Omental fat pad (tissue), 3 donors: ENCODE measurements at regions not wholly inside any gene's neighbourhood (a gene's known extent, or its start where the extent isn't known, plus 50 kb on each side); places are given as distances from the start of the nearest gene placed in this dataset.
"Not testable (repeated sequence)": the region's sequence is repeated elsewhere in the genome, so short reads cannot be mapped to it uniquely, and the experiment has no call there.

ENCODE experiments used
- ATAC-seq: fragments of 150-250 bp; one replicate; pipeline ENCODE4 v1.9.1; 2016; ENCODE audit warnings: mild to moderate bottlenecking, moderate library complexity; ENCODE audit not compliant: low FRiP score
- DNase-seq: peaks from one replicate; pipeline ENCODE4 v3.0.0-alpha.2; 2019; ENCODE audit warnings: low spot score
- CTCF ChIP-seq, 3 donors: fragments of 450-650 bp; IDR thresholded peaks; one replicate each; pipeline ENCODE4 v1.5.1; 2016 to 2017; ENCODE audit warnings: antibody characterized with exemption in 3 of 3, mild to moderate bottlenecking in 3 of 3, moderate library complexity in 2 of 3

- TF ChIP-seq CTCF (IDR thresholded peaks at IDR 0.05): no peak
- DNase-seq (no peak), ATAC-seq (no peak)
These were observed 1722.2 kb upstream of the AGA start for GRCh38 chr4:179164267-179164999.

GRCh38 chr4:179165000-179165738 is 1722.9 kb upstream of the AGA start:
- no peak for DNase-seq
- no peak for ATAC-seq
- TF ChIP-seq CTCF (IDR thresholded peaks at IDR 0.05): no peak

DNA sequence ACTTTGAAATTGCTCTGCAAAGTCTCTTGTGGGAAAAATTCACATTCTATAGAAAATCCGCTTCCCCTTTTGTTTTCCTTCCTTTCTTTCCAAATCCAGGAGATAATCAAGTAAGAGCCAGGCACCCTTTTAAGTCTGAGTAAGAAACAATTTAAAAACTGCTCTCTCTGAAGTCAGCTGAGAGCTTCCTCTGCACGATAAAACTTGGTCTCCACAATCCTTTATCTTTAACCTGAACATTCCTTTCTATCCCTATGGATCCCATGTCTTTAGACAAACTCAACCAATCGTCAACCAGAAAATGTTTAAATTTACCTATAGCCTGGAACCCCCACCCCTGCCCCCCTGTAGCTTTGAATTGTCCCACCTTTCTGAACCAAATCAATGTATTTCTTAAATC is 1723.6 kb upstream of the AGA start:
- TF ChIP-seq CTCF (IDR thresholded peaks at IDR 0.05): no peak
- ATAC-seq (no peak), DNase-seq (no peak)

DNA sequence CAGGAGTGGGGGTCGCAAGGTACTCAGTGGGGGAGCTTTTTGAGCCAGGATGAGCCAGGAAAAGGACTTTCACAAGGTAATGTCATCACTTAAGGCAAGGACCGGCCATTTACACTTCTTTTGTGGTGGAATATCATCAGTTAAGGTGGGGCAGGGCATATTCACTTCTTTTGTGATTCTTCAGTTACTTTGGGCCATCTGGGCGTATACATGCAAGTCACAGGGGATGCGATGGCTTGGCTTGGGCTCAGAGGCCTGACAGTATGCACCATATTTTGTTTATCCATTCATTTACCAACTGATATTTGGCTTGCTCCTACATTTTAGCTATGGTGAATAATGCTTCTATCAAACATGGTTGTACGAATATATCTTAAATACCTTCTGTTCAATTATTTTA is 1728.1 kb upstream of the AGA start:
- DNase-seq: not testable (repeated sequence)

GRCh38 chr4:179182741-179183140 is 1740.5 kb upstream of the AGA start:
- DNase-seq (no peak), ATAC-seq (no peak)
- no peak for TF ChIP-seq CTCF (IDR thresholded peaks at IDR 0.05)

More for the DNA sequence above, 1728.1 kb upstream of the AGA start:
- ATAC-seq: not testable (repeated sequence)

- DNase-seq (no peak), ATAC-seq (no peak)
- TF ChIP-seq CTCF (IDR thresholded peaks at IDR 0.05): no peak
These were observed 1753.7 kb upstream of the AGA start for GRCh38 chr4:179195887-179196286.

- DNase-seq: no peak
- no peak for ATAC-seq
- no peak for TF ChIP-seq CTCF (IDR thresholded peaks at IDR 0.05)
These were observed 1754.3 kb upstream of the AGA start for GRCh38 chr4:179196511-179196910.
